Activated CD8-positive, alpha-beta T cell treated with anti-CD3 and anti-CD28 coated beads for 36 hours (primary cell): ENCODE measurements at regions not wholly inside any gene's neighbourhood (a gene's known extent, or its start where the extent isn't known, plus 50 kb on each side); places are given as distances from the start of the nearest gene placed in this dataset.

ENCODE experiments used
- ATAC-seq: fragments of 200-7000 bp; cut with Tn5 transposase; one replicate; pipeline ENCODE4 v1.10.0; 2021; ENCODE audit warnings: mild to moderate bottlenecking, moderate library complexity
- CTCF ChIA-PET: fragments of 350-600 bp; sonication (Branson Sonifier 250); formaldehyde crosslinking; loops from one replicate; lab custom pipeline; 2021; ENCODE audit warnings: antibody characterized with exemption; lab: Charles Lee
- POLR2A ChIA-PET: fragments of 350-600 bp; sonication (Branson Sonifier 250); formaldehyde crosslinking; loops from one replicate; lab custom pipeline; 2021; ENCODE audit warnings: antibody characterized with exemption; lab: Charles Lee
- DNase-seq: peaks from one replicate; pipeline ENCODE4 v3.0.0-alpha.2; 2020
- H3K27ac Mint-ChIP-seq: one replicate; pipeline ENCODE4 v1.8.0; 2021; ENCODE audit warnings: mild to moderate bottlenecking, mixed read lengths
- H3K27me3 Mint-ChIP-seq: one replicate; pipeline ENCODE4 v1.8.0; 2021; ENCODE audit warnings: mixed read lengths
- H3K36me3 Mint-ChIP-seq: one replicate; pipeline ENCODE4 v1.8.0; 2021; ENCODE audit warnings: low read depth, mixed read lengths
- H3K4me1 Mint-ChIP-seq: one replicate; pipeline ENCODE4 v1.8.0; 2021; ENCODE audit warnings: low read depth, mixed read lengths
- H3K4me3 Mint-ChIP-seq: one replicate; pipeline ENCODE4 v1.8.0; 2021; ENCODE audit warnings: mild to moderate bottlenecking, moderate library complexity, mixed read lengths
- H3K9me3 Mint-ChIP-seq: one replicate; pipeline ENCODE4 v1.8.0; 2021; ENCODE audit warnings: mixed read lengths
- intact Hi-C: fragments of 100-400 bp; cut with micrococcal nuclease; formaldehyde crosslinking; loops from one replicate; pipeline ENCODE4 v1.10.0; 2022
- TF ChIP-seq, protein P1 (sequence below): fragments of 200-600 bp; IDR thresholded peaks from one replicate; pipeline ENCODE4 v1.8.0; 2022; ENCODE audit warnings: antibody characterized with exemption, mild to moderate bottlenecking

DNA sequence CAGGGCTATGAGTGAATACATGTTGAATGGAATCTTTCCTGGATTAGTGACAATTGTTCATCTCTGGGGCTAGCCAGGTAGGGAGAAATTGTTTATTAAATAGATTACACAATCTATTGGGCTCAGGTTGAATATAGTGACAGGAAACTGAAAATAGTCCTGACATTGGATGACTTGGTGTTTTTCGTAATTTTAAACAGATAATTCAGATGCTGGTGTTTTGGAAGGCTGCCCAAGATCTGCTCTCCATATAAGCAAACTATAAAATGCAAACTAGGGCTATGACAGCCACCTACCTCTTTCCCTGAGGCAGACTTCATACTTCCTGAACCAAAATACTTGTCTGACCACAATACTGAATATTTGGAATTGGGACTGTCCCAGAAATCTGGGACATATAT, 99.1 kb downstream of the ENC1 start:
- no peak for DNase-seq
- intact Hi-C loops, result no loop called here
- Mint-ChIP-seq H3K4me3 (no peak overlapping the region), H3K27me3 (peaks cover 9% of the 10 kb centered on the region), H3K4me1 (no peaks in the 10 kb centered on the region), H3K27ac (no peak overlapping the region), H3K9me3 (no peaks in the 10 kb centered on the region), H3K36me3 (no peaks in the 10 kb centered on the region)
- CTCF ChIA-PET, result no interaction called here
- TF ChIP-seq, protein P1, sequence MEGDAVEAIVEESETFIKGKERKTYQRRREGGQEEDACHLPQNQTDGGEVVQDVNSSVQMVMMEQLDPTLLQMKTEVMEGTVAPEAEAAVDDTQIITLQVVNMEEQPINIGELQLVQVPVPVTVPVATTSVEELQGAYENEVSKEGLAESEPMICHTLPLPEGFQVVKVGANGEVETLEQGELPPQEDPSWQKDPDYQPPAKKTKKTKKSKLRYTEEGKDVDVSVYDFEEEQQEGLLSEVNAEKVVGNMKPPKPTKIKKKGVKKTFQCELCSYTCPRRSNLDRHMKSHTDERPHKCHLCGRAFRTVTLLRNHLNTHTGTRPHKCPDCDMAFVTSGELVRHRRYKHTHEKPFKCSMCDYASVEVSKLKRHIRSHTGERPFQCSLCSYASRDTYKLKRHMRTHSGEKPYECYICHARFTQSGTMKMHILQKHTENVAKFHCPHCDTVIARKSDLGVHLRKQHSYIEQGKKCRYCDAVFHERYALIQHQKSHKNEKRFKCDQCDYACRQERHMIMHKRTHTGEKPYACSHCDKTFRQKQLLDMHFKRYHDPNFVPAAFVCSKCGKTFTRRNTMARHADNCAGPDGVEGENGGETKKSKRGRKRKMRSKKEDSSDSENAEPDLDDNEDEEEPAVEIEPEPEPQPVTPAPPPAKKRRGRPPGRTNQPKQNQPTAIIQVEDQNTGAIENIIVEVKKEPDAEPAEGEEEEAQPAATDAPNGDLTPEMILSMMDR, result no peak
- ATAC-seq, result no peak
- POLR2A ChIA-PET, result no interaction called here

DNA sequence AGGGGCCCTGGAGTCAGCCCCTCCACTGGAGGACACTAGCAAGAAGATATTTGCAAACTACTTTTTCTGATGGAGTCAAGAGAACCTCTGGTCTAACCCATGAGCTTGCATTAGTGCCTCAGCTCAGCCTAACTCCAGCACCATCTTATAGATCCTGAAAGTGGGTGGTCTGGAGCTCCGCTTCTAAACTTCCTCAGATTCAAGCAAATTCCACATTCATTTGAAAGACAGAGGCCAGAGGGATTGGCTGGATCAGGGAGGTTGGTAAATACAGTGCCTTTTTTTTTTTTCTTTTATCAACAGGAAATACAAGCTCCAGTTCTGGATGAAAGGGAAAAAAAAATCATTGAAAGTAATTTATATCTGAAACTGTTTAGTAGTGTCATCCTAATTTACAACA, 99.9 kb downstream of the ENC1 start:
- H3K9me3 Mint-ChIP-seq, result no peaks in the 10 kb centered on the region
- H3K27me3 Mint-ChIP-seq, result peaks cover 10% of the 10 kb centered on the region
- no peaks in the 10 kb centered on the region for H3K4me1 Mint-ChIP-seq
- TF ChIP-seq, protein P1, result no peak
- CTCF ChIA-PET, result no interaction called here
- no peaks in the 10 kb centered on the region for H3K36me3 Mint-ChIP-seq
- no peak overlapping the region for H3K4me3 Mint-ChIP-seq
- DNase-seq, result no peak
- no peak overlapping the region for H3K27ac Mint-ChIP-seq
- intact Hi-C loops, result no loop called here
- POLR2A ChIA-PET, result no interaction called here
- no peak for ATAC-seq

DNA sequence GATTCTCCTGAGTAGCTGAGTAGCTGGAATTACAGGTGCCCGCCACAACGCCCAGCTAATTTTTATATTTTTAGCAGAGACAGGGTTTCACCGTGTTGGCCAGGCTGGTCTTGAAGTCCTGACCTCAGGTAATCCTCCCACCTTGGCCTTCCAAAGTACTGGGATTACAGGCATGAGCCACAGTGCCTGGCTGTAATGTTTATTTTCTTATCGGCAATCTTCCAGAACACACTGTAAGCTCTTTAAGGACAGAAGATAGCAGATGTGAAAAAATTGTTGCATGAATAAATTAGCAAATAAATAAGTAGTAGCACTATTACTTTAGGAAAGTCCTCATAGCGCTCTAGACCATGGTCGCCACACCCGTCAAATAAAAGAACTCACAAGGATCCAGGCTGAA, 100.5 kb downstream of the ENC1 start:
- H3K27ac Mint-ChIP-seq, result no peak overlapping the region
- TF ChIP-seq, protein P1, result no peak
- ChIA-PET POLR2A (no interaction called here), CTCF (no interaction called here)
- no peaks in the 10 kb centered on the region for H3K4me1 Mint-ChIP-seq
- ATAC-seq, result no peak
- H3K4me3 Mint-ChIP-seq, result no peak overlapping the region
- no peak for DNase-seq
- peaks cover 10% of the 10 kb centered on the region for H3K27me3 Mint-ChIP-seq
- intact Hi-C loops, result no loop called here
- H3K36me3 Mint-ChIP-seq, result no peaks in the 10 kb centered on the region
- no peaks in the 10 kb centered on the region for H3K9me3 Mint-ChIP-seq

DNA sequence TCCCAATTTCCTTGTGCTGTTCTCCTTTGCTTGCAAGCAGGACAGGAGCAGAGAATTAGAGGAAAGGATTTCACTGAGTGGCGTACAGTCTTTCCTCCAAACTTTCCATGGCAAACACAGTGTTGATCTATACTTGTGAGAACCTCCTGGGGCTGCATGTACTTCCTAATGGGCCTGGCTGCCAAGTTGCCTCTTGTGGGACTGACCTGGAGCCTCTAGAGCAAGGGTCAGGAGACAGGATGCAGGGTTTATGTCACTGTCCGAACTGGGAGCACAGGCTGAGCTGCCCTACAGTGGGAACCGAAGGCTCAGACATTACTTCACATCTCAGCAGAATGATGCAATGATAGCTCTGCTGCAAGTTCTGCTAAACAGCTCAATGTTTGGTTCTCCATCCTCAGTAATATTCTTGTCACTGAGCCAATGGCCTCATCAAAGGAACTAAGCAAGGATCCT, 102.3 kb downstream of the ENC1 start:
- Mint-ChIP-seq H3K4me1 (no peaks in the 10 kb centered on the region), H3K27me3 (peaks cover 10% of the 10 kb centered on the region), H3K9me3 (peaks cover 11% of the 10 kb centered on the region), H3K4me3 (no peak overlapping the region), H3K36me3 (no peaks in the 10 kb centered on the region), H3K27ac (no peak overlapping the region)
- no peak for DNase-seq
- TF ChIP-seq, protein P1, result no peak
- ChIA-PET POLR2A (no interaction called here), CTCF (no interaction called here)
- intact Hi-C loops, result no loop called here
- ATAC-seq, result no peak

DNA sequence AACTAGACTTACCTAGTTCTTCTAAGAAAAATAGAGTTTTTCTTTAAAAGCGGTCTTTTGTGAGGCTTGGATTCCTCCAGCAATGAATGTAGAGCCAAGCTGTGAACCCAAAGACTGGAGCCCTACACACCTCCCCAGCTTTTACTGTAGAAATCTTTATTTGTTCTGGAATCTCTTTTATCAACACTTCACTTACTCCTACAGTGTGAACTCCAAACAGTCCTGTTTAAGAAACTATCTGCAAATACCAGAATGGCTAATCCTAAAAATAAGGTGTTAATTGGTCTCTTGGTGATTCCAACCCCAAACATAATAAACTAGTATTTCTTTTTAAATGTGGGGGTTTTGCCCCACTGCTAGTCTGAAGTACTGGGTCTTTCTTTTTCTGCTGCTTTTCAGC, 103.9 kb downstream of the ENC1 start:
- peaks cover 10% of the 10 kb centered on the region for H3K27me3 Mint-ChIP-seq
- no peak overlapping the region for H3K27ac Mint-ChIP-seq
- H3K4me3 Mint-ChIP-seq, result no peak overlapping the region
- ChIA-PET POLR2A (interaction anchor here (0.6 kb wide), 1 partner anchor 8 kb away, joined by 3 read pairs; no protein-coding TSS in a partner anchor), CTCF (no interaction called here)
- no peak for DNase-seq
- TF ChIP-seq, protein P1, result no peak
- H3K36me3 Mint-ChIP-seq, result no peaks in the 10 kb centered on the region
- ATAC-seq, result no peak
- no peaks in the 10 kb centered on the region for H3K4me1 Mint-ChIP-seq
- intact Hi-C loops, result no loop called here
- peaks cover 15% of the 10 kb centered on the region for H3K9me3 Mint-ChIP-seq
